Left renal pelvis (tissue), 4 donors: ENCODE measurements at regions not wholly inside any gene's neighbourhood (a gene's known extent, or its start where the extent isn't known, plus 50 kb on each side); places are given as distances from the start of the nearest gene placed in this dataset.
A peak's percentile ranks its signal among the peaks of the same experiment; 100 is the strongest.

Experiments used
- DNase-seq, 4 donors: peaks; one replicate each; pipeline ENCODE4 v3.0.0-alpha.2; 2013; ENCODE audit warnings: low read depth in 4 of 4, low spot score in 3 of 4

GRCh38 chr4:102439812-102440211 lies 61.3 kb upstream of the NFKB1 start:
- no peak for DNase-seq

GRCh38 chr4:102440498-102440897 lies 60.7 kb upstream of the NFKB1 start:
- no peak for DNase-seq

GRCh38 chr4:102441978-102442911 lies 58.9 kb upstream of the NFKB1 start:
- DNase-seq: no peak

GRCh38 chr4:102444752-102445151 lies 56.4 kb upstream of the NFKB1 start:
- no peak for DNase-seq

GRCh38 chr4:102445213-102445612 lies 55.9 kb upstream of the NFKB1 start:
- DNase-seq: no peak

- DNase-seq: no peak
These were observed 53.7 kb upstream of the NFKB1 start for GRCh38 chr4:102447413-102447812.

- DNase-seq: peak in 3 of 4 donors; percentile 24 to 44 (median 43)
These were observed 51.3 kb upstream of the NFKB1 start for GRCh38 chr4:102449751-102450352.

- DNase-seq: no peak
These were observed 49.9 kb upstream of the NFKB1 start for GRCh38 chr4:102451266-102451665.
